Smooth muscle cell (in vitro differentiated cells): ENCODE measurements at regions not wholly inside any gene's neighbourhood (a gene's known extent, or its start where the extent isn't known, plus 50 kb on each side); places are given as distances from the start of the nearest gene placed in this dataset.

ENCODE experiments used
- DNase-seq: peaks from one replicate; lab custom pipeline; 2025; ENCODE audit not compliant: unreplicated experiment; lab: John Stamatoyannopoulos, UW
- H2AFZ ChIP-seq: fragments of 200-600 bp; sonication (generic); 2 replicates; pipeline ENCODE4 v1.6.0; 2016; ENCODE audit warnings: antibody characterized with exemption, low read depth, mild to moderate bottlenecking
- H3F3A ChIP-seq: fragments of 200-600 bp; sonication (generic); 2 replicates; pipeline ENCODE4 v1.6.0; 2017; ENCODE audit warnings: antibody characterized with exemption, low read depth
- H3K27ac ChIP-seq: fragments of 200-600 bp; sonication (generic); 2 replicates; pipeline ENCODE4 v1.5.1; 2016; ENCODE audit warnings: low read depth, mild to moderate bottlenecking
- H3K27me3 ChIP-seq: fragments of 200-600 bp; sonication (generic); 2 replicates; pipeline ENCODE4 v1.6.1; 2016; ENCODE audit warnings: low read depth, mild to moderate bottlenecking
- H3K36me3 ChIP-seq: fragments of 200-600 bp; sonication (generic); 2 replicates; pipeline ENCODE4 v1.5.1; 2016; ENCODE audit warnings: low read depth
- H3K4me1 ChIP-seq: fragments of 200-600 bp; sonication (generic); 2 replicates; pipeline ENCODE4 v1.5.1; 2016; ENCODE audit warnings: low read depth
- H3K4me2 ChIP-seq: fragments of 200-600 bp; sonication (generic); 2 replicates; pipeline ENCODE4 v1.6.0; 2016; ENCODE audit warnings: mild to moderate bottlenecking
- H3K4me3 ChIP-seq: fragments of 200-600 bp; sonication (generic); 2 replicates; pipeline ENCODE4 v1.5.1; 2016; ENCODE audit warnings: mild to moderate bottlenecking
- H3K79me2 ChIP-seq: fragments of 200-600 bp; sonication (generic); 2 replicates; pipeline ENCODE4 v1.6.0; 2016; ENCODE audit warnings: low read depth, mild to moderate bottlenecking
- H3K9ac ChIP-seq: fragments of 200-600 bp; sonication (generic); 2 replicates; pipeline ENCODE4 v1.6.0; 2016; ENCODE audit warnings: low read depth
- H3K9me3 ChIP-seq: fragments of 200-600 bp; sonication (generic); replicated peaks from 2 replicates; pipeline ENCODE4 v1.5.1; 2016; ENCODE audit warnings: low read depth
- H4K20me1 ChIP-seq: fragments of 200-600 bp; sonication (generic); 2 replicates; pipeline ENCODE4 v1.6.0; 2016; ENCODE audit warnings: low read depth
- WGBS: methylation state at CpG from one replicate; pipeline ENCODE4 v1.1.7; 2016; ENCODE audit warnings: low lambda C conversion rate; 5-methylcytosine and 5-hydroxymethylcytosine counted together
- TF ChIP-seq, protein P1 (sequence below): fragments of 200-600 bp; sonication (generic); IDR thresholded peaks from 2 replicates; pipeline ENCODE4 v1.5.1; 2017; ENCODE audit warnings: borderline replicate concordance, mild to moderate bottlenecking, antibody characterized with exemption; ENCODE audit not compliant: insufficient read depth, poor library complexity, severe bottlenecking

DNA sequence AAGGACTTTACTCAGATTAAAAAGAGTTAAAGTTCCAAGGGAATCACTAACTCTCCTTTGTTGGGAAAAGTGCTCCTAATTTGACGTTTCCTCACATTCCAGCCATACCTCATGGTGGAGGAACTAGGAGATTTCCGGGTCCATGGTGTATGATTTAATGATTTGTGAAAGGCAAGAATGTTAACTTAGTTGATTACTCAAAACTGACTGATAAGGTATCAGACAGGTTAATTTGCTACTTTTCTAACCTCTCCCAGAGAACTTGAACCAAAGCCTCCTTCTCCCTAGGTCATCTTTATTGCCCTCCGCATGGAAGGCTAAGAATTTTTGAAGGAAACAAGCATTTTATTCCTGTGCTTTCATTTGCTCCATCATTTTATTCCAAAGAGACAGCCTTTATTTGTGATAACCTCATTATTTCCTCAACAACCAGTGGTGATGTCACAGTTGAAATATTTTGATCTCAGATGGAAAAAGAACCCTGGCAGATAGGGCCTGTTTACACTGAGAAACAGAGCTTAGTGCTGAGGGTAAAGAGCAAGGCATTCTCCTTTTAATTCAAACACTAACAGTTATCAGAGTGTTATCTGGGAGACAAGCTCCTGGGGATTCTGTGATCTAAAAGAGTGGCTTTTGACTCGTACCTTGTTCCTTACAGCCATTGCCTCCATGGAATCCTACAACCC, 57.4 kb upstream of the BMP2 start:
- H3K27ac ChIP-seq, result no peak overlapping the region
- H2AFZ ChIP-seq, result no peak overlapping the region
- H3F3A ChIP-seq, result peaks cover under 1% of the 10 kb centered on the region
- no peaks in the 10 kb centered on the region for H3K36me3 ChIP-seq
- DNase-seq, result no peak
- H3K9ac ChIP-seq, result no peak overlapping the region
- no peaks in the 10 kb centered on the region for H3K9me3 ChIP-seq
- H3K27me3 ChIP-seq, result no peaks in the 10 kb centered on the region
- 48% methylated on average over 4 of the region's 4 CpGs for WGBS
- no peaks in the 10 kb centered on the region for H3K4me1 ChIP-seq
- H3K4me3 ChIP-seq, result no peak overlapping the region
- H3K4me2 ChIP-seq, result no peak overlapping the region
- H4K20me1 ChIP-seq, result no peaks in the 10 kb centered on the region
- TF ChIP-seq, protein P1, sequence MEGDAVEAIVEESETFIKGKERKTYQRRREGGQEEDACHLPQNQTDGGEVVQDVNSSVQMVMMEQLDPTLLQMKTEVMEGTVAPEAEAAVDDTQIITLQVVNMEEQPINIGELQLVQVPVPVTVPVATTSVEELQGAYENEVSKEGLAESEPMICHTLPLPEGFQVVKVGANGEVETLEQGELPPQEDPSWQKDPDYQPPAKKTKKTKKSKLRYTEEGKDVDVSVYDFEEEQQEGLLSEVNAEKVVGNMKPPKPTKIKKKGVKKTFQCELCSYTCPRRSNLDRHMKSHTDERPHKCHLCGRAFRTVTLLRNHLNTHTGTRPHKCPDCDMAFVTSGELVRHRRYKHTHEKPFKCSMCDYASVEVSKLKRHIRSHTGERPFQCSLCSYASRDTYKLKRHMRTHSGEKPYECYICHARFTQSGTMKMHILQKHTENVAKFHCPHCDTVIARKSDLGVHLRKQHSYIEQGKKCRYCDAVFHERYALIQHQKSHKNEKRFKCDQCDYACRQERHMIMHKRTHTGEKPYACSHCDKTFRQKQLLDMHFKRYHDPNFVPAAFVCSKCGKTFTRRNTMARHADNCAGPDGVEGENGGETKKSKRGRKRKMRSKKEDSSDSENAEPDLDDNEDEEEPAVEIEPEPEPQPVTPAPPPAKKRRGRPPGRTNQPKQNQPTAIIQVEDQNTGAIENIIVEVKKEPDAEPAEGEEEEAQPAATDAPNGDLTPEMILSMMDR, result no peak
- no peaks in the 10 kb centered on the region for H3K79me2 ChIP-seq

DNA sequence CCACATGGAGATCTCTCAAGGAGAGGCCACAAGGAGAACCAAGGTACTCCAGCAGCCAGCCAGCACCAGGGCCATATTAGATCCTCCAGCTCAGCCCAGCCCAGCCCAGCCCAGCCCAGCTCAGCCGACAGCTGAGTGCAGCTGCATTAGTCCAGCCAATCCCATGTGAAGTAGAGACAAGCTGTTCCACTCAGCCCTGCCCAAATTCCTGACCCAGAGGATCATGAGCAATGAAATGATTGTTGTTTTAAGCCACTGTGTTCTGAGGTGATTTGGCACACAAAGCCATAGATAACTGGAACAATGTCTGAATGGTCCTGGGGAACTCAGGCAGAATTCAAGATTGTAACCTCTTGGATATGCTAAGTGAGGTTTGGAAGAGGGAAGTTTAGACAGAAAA, 59.5 kb upstream of the BMP2 start:
- no peak for DNase-seq
- Histone ChIP-seq H3K9ac (no peak overlapping the region), H3K36me3 (no peaks in the 10 kb centered on the region), H3K4me2 (no peak overlapping the region), H3K4me1 (peaks cover 6% of the 10 kb centered on the region), H3K27ac (peak overlapping the region; percentile 25), H3F3A (peaks cover 8% of the 10 kb centered on the region), H3K79me2 (no peaks in the 10 kb centered on the region), H3K4me3 (no peak overlapping the region), H4K20me1 (no peaks in the 10 kb centered on the region), H3K9me3 (no peaks in the 10 kb centered on the region), H3K27me3 (no peaks in the 10 kb centered on the region), H2AFZ (peak overlapping the region; percentile 65)
- WGBS, result 43% methylated on average over 1 of the region's 1 CpG
- TF ChIP-seq, protein P1, result no peak

DNA sequence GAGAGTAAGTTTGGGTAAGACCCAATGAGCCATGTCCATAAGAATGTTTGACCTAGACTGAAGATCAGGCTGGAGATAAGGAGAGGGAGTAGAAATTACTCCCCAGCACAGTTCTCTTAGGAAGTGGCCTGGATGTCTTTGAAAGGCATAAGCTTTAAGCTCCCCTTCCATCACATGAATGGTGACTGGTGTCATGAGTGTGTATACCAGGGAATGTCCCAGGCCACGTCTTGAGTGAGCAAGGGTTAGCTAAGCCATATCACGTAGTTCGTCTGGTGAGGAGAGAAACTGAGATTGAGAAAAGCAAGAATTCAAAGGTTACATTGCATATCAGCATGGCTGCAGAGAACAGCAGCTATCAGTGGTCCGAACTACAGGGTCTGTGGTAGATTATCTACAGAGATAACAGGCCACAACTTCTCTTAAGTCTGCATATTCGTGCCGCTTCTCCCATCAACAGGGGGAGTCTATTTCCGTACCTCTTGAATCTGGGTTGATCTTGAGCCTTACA, 60.1 kb upstream of the BMP2 start:
- H3K27me3 ChIP-seq, result no peaks in the 10 kb centered on the region
- H3K27ac ChIP-seq, result peak overlapping the region; percentile 25
- peaks cover 6% of the 10 kb centered on the region for H3K4me1 ChIP-seq
- TF ChIP-seq, protein P1, result no peak
- 33% methylated on average over 7 of the region's 7 CpGs for WGBS
- no peaks in the 10 kb centered on the region for H3K9me3 ChIP-seq
- no peak overlapping the region for H3K4me2 ChIP-seq
- H4K20me1 ChIP-seq, result no peaks in the 10 kb centered on the region
- H3K4me3 ChIP-seq, result no peak overlapping the region
- no peak overlapping the region for H3K9ac ChIP-seq
- no peak overlapping the region for H2AFZ ChIP-seq
- H3K36me3 ChIP-seq, result no peaks in the 10 kb centered on the region
- DNase-seq, result no peak
- H3K79me2 ChIP-seq, result no peaks in the 10 kb centered on the region
- H3F3A ChIP-seq, result peaks cover 8% of the 10 kb centered on the region
